Posterior vena cava (tissue), 2 donors: ENCODE measurements at regions not wholly inside any gene's neighbourhood (a gene's known extent, or its start where the extent isn't known, plus 50 kb on each side); places are given as distances from the start of the nearest gene placed in this dataset.
"Not testable (repeated sequence)": the region's sequence is repeated elsewhere in the genome, so short reads cannot be mapped to it uniquely, and the experiment has no call there.

Experiments used
- DNase-seq: peaks from one replicate; pipeline ENCODE4 v3.0.0-alpha.2; 2020; ENCODE audit warnings: low spot score
- intact Hi-C, 2 donors: fragments of 100-400 bp; cut with DNase I; formaldehyde crosslinking; loops; one replicate each; pipeline versions ENCODE4 v1.14.1 to v1.14.2; 2022 to 2023
- donor health status: DM: yes; HTN: yes; CAD: no.
- donor health status: DM: yes; HTN: yes; CAD: no.

DNA sequence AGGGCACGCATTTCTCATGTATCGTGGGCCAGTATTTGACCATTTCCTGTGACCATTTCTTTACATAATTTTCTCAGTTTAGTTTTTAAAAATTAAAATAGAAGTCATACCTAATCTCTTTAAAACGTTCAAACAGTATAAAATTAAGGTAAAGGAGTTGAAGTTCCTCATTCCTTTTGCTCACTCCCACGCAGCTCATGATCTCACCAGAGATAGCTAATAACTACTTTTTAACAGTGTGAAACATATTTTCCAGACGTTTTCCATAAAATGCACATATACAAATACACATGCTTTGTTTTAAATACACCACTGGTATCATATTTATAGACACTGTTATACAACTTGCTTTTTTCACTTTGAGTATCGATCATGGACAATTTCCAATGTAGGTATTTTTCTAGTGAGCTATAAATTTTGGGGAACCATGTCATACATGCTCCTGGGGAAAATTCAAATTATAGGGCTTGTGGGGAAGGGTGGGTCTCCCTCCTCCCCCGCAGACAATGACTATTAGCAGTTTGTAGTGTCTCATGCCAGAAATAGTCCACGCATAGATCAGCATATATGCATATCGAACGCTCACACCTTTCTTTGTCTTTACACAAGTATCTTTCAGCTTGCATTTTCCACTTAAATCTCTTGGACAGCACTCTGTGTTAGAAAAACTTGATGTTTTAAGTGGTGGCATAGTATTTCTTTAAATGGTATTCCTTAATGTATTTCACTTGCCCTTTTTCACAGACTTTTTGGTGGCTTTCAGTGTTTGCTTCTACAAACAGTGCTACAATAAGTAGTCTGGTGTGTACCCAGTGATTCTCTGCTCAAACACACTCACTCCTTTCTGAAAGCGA lies 145.5 kb upstream of the ZNF217 start:
- intact Hi-C loops = no loop called here

DNA sequence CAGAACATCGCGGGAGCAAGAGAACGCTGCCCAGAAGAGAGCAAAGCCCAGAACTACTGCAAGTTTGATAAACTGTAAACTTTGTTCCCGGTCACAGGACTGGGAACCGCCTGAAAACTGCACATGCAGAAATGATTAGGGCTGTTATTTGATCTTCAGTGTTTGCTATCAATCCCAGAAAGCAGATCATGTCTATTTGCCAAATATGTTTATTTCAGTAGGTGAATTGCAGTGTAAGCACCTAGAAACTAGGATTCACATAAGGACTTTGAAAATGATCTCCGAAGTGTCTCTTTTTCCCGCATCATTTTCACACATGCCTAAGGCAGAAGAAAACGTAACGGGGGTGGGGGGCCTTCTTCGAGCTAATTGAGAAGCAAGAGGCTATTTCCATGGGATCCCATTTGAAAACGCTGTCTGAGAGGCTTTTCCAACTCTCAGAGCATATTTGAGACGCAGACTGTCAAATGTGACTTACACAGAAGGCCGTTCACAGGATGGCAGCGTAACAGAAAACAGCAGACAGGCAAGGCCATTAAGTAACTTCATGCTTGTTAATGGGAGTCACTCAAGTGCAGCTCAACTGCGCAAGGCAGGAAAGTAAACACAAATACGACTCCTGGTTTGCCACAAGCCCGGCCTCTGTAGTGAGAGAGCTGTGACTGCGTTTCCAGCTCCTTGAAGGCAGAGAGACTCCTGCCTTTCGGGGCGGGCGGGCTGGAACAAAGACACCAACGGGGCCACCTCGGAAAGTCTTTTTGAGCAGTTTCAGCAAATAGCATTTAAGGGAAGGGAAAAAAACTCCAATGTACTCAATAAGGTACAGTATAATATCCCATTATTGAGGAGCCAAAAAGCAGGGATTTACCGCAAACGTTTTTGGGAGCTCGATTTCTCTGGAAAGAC lies 144.7 kb upstream of the ZNF217 start:
- intact Hi-C loops = no loop called here
- DNase-seq = no peak

More for the DNA sequence above, 145.5 kb upstream of the ZNF217 start:
- DNase-seq = no peak

GRCh38 chr20:53737396-53738038 lies 143.9 kb upstream of the ZNF217 start:
- intact Hi-C loops = no loop called here

GRCh38 chr20:53736757-53737395 lies 143.2 kb upstream of the ZNF217 start:
- intact Hi-C loops = no loop called here
- no peak for DNase-seq

More at GRCh38 chr20:53737396-53738038, 143.9 kb upstream of the ZNF217 start:
- no peak for DNase-seq

GRCh38 chr20:53736122-53736756 lies 142.6 kb upstream of the ZNF217 start:
- intact Hi-C loops = no loop called here
- DNase-seq = no peak

DNA sequence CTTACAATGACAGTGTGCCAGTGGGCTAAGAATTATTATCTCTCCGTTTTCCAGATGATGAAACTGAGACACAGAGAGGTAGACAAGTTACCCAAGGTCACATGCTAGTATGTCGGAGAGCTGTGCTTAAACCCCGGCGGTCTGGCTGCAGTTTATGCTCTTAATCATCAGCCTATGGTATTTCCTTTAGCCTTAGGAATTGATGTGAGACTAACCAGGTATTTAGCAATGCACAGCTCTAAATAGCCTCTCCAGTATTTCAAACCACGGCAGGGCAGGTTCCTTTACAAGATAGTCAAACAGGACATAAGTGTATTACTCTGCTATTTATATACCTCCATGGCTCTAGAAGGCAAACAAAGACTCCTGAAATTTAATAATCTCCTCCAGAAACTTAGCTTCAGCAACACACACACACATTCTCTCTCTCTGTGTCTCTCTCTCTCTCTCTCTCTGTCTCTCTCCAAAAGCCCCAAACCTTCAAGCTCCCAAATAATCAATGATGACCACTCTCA lies 142.0 kb upstream of the ZNF217 start:
- intact Hi-C loops = no loop called here
- DNase-seq = no peak

GRCh38 chr20:53734006-53734688 lies 140.5 kb upstream of the ZNF217 start:
- no peak for DNase-seq
- intact Hi-C loops = no loop called here

DNA sequence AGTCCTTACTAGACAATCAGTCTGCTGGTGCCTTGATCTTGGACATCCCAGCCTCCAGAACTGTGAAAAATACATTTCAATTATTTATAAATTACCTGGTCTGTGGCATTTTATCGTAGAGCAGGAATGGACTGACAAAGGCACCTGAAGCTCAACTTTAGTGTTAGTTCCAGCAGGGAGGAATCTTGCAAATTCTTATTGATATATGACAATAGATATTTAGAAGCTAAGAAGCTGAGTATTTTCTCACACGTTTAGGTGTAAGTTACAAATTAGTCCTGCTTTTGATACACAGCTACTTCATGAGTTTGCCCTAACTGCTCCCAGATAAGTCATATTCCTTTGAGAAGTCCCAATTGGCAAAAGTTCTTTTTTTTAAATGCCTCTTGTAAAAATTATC lies 138.0 kb upstream of the ZNF217 start:
- DNase-seq = no peak
- intact Hi-C loops = no loop called here

- DNase-seq = no peak
- intact Hi-C loops = no loop called here
These were observed 134.7 kb upstream of the ZNF217 start for GRCh38 chr20:53728359-53728758.

GRCh38 chr20:53727239-53727638 lies 133.6 kb upstream of the ZNF217 start:
- intact Hi-C loops, DNase-seq: not testable (repeated sequence)

GRCh38 chr20:53725575-53725970 lies 131.9 kb upstream of the ZNF217 start:
- no peak for DNase-seq
- intact Hi-C loops = no loop called here

- DNase-seq = no peak
- intact Hi-C loops = no loop called here
These were observed 130.0 kb upstream of the ZNF217 start for GRCh38 chr20:53723621-53724020.

GRCh38 chr20:53723045-53723444 lies 129.4 kb upstream of the ZNF217 start:
- intact Hi-C loops = no loop called here
- DNase-seq = no peak

- intact Hi-C loops = no loop called here
- DNase-seq = no peak
These were observed 128.9 kb upstream of the ZNF217 start for GRCh38 chr20:53722515-53723036.

- intact Hi-C loops, DNase-seq: not testable (repeated sequence)
These were observed 127.9 kb upstream of the ZNF217 start for GRCh38 chr20:53721445-53721963.

GRCh38 chr20:53719171-53719803 lies 125.6 kb upstream of the ZNF217 start:
- intact Hi-C loops, DNase-seq: not testable (repeated sequence)
